ENCODE measurements at regions not wholly inside any gene's neighbourhood (a gene's known extent, or its start where the extent isn't known, plus 50 kb on each side); places are given as distances from the start of the nearest gene placed in this dataset.

GRCh38 chr2:51581636-51582267 lies 549.8 kb upstream of the NRXN1 start:
- TF ChIP-seq CTCF (conservative IDR thresholded peaks at IDR 0.05) (no peak), EZH2 (IDR thresholded peaks at IDR 0.05; ENCODE audit: low read depth) (no peak)

Data from PC-9 (cell line).